Right lobe of liver (tissue), 4 donors: ENCODE measurements at regions not wholly inside any gene's neighbourhood (a gene's known extent, or its start where the extent isn't known, plus 50 kb on each side); places are given as distances from the start of the nearest gene placed in this dataset.

Experiments used
- POLR2A ChIP-seq: fragments of 450-650 bp; IDR thresholded peaks from one replicate; pipeline ENCODE4 v1.6.1; 2017; ENCODE audit warnings: antibody characterized with exemption, mild to moderate bottlenecking
- TF ChIP-seq, protein P1 (sequence below), 4 donors: fragments of 200-600 bp in 3 of 4; fragments of 450-650 bp in 1 of 4; IDR thresholded peaks; one replicate each; pipeline versions ENCODE4 v1.5.1 to v1.8.0; 2016 to 2022; ENCODE audit warnings: antibody characterized with exemption in 4 of 4, mild to moderate bottlenecking in 2 of 4
- donor health status: DM: no; HTN: no; CAD: no.
- donor health status: DM: no; HTN: no; CAD: no.
- donor health status: DM: no; HTN: yes; CAD: no.

- TF ChIP-seq, protein P1, sequence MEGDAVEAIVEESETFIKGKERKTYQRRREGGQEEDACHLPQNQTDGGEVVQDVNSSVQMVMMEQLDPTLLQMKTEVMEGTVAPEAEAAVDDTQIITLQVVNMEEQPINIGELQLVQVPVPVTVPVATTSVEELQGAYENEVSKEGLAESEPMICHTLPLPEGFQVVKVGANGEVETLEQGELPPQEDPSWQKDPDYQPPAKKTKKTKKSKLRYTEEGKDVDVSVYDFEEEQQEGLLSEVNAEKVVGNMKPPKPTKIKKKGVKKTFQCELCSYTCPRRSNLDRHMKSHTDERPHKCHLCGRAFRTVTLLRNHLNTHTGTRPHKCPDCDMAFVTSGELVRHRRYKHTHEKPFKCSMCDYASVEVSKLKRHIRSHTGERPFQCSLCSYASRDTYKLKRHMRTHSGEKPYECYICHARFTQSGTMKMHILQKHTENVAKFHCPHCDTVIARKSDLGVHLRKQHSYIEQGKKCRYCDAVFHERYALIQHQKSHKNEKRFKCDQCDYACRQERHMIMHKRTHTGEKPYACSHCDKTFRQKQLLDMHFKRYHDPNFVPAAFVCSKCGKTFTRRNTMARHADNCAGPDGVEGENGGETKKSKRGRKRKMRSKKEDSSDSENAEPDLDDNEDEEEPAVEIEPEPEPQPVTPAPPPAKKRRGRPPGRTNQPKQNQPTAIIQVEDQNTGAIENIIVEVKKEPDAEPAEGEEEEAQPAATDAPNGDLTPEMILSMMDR (IDR thresholded peaks at IDR 0.05): no peak
- TF ChIP-seq POLR2A: no peak
Measured at GRCh38 chr15:29618586-29618985, 203.7 kb downstream of the TJP1 start.
